ENCODE measurements at regions not wholly inside any gene's neighbourhood (a gene's known extent, or its start where the extent isn't known, plus 50 kb on each side); places are given as distances from the start of the nearest gene placed in this dataset.
"Not testable (repeated sequence)": the region's sequence is repeated elsewhere in the genome, so short reads cannot be mapped to it uniquely, and the experiment has no call there.

DNA sequence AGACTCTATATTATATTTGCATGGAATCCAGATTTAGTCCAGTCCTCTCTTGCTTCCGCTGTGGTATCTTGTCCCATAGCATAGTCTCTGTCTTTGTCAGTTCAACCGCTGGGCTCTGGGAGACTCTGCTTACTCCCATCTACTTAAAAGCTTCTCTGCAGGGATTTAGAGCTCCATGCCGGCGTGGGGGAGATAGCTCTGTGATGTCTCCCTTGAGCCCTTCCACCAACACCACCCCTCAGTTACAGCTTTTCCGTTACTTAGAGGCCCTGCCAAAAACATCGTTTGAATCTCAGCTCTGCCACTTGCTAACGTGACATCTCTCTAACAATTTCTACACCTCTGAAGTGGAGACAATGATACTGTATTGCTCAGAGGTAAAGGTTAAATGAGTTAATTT is 306.1 kb upstream of the ZNF608 start:
- DNase-seq = no peak

DNA sequence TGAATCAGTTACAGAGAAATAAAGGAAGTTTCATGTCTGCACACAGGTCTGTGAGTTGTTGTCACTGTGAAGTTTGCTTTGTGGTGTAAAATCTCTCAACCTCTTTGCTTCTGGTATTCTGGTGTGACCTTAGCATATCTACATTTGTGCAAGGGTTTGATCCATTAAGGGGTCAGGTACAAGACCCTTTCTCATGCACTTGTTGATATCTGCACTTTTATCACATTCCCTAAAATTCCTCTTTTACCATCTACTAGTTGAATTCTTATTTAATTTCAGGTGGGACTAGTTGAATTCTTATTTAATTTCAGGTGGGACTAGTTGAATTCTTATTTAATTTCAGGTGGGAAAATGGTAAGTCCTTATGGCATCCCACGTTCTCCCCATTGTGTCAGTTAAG is 306.7 kb upstream of the ZNF608 start:
- no peak for DNase-seq

DNA sequence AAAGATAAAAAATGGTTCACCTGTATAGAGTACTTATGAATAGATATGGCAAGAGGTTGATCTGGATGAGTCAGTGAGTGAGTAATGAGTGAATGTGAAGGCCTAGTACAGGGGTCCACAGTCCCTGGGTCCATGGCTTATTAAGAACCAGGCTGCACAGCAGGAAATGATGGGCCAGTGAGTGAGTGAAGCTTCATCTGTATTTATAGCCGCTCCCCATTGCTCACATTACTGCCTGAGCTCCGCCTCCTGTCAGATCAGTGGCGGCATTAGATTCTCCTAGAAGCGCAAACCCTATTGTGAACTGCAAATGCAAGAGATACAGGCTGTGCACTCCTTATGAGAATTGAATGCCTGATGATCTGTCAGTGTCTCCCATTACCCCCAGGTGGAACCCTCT is 307.7 kb upstream of the ZNF608 start:
- DNase-seq = no peak

DNA sequence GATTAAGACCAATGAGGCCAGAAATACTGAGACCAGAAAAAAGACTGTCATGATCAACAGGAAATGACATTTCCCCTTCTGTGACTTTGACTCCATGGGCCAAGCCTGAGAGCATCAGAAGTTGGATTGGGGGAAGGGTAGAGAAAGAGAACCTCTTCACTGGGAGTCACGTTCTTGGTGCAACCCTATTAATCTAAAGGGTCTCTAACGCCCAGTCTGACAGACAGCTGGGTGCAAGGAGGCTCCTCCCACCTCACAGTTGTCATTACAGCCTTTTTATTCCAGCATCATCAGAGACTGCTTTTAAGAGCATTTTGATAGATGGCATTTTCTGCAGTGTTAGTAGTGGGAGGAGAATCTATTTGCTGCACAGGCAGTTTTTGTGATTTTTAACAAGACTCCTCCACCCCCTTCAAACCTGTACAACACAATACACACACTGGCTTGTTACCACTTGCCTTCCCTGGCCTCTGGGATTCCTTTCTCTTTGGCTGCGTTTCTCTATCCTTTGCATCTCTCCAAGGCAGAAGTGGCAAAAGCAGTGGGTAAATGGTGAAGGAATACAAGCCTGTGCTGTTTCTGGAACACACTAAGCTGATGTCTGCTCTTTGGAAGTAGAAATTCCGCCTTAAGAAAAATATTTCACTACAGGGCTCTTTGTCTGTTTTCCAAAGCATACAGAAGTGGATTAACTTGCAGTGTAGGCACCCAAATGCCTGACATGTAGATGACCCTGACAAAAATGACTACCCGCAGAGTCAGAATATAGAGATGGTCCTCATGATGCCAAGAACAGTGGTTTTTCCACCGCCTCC is 310.4 kb upstream of the ZNF608 start:
- DNase-seq = no peak

DNA sequence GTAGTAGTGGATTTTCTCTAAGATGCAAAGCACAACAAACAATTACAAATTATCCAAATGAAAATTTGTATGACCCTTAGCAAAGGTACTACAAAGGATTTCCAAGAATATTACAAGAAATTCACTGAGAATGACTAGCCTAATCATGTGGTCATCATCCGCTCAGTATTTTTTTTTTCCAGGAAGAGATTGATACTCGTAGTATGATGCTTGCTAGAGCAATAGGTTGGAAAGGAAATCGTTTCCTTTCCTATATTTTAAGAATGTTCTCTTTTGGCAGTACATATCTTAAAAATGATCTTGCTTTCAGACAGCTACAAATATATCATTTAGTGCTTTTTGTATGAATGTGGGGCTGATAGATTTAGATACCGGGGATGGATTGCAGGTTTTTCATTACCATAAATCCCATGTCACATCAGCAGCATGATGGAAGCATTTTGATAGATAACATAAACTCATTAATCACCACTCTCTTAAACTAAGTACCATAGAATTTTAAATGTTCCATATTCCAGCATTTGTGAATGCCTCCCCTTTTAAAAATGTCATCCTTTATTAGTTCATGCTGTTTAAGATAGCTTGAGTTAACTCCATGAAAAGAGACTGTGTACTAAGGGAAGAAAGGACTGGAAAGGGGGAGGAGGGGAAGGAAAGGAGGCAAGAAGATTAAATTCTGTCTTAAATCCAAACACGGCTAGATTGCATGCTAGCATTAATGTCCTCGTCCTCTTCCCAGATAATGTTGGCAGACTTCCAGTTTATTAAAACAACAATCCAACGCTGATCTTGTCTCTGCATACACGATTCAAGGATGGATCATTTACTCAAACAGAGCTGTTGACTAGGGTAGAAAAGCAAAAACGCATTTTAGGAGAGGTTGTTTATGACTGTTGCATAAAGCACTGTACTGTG is 311.7 kb upstream of the ZNF608 start:
- no peak for DNase-seq

DNA sequence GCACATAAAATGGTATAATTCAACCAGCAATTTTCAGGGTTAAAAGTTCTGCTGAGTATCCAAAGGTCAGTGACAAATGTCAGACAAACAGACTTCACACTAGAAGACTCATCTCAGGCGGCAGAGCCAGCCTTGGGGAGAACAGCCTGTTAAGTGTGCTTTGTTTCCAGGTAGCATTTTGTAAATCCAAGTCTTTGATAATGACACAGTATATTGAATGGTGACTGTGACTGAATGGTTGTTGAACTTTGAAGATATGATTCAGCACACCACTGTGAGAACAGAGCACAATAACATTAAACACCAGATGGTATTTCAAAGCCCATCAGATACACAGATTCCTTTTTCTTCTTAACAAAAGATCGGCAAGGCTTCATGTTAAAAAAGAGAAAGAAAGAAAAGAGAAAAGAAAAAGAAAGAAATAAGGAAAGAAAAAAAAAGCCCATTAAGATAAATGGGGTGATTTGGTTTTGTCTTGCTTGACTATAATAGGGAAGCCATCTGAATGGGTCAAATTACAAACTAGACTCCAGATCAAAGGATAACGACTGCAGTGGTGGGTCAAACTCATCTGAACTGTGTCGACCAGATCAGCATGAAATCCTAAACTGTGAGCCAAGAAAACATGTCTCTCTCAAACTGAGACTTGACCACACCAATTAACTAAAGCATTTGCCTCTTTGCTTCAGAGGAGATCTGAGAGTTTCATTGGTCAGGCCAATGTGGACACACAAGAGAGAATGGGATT is 313.0 kb upstream of the ZNF608 start:
- DNase-seq = no peak

DNA sequence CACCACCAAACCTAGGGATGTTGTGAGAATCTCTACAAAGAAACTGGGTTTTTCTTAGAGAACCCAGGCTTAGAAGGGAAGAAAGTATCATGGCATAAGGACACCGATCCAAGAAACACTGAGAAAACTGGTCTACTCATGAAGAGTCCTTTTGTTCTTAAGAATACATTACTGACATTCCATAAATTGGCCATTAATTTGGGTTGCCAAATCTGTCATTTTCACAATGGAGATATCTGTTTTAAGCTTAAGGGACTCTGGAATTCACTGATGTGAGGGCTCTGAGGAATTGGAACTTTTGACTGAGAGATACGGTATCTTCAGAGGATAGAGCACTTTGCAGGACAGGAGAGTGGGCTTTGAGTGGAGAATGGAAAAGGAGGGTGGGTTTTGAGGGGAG is 315.3 kb upstream of the ZNF608 start:
- no peak for DNase-seq

DNA sequence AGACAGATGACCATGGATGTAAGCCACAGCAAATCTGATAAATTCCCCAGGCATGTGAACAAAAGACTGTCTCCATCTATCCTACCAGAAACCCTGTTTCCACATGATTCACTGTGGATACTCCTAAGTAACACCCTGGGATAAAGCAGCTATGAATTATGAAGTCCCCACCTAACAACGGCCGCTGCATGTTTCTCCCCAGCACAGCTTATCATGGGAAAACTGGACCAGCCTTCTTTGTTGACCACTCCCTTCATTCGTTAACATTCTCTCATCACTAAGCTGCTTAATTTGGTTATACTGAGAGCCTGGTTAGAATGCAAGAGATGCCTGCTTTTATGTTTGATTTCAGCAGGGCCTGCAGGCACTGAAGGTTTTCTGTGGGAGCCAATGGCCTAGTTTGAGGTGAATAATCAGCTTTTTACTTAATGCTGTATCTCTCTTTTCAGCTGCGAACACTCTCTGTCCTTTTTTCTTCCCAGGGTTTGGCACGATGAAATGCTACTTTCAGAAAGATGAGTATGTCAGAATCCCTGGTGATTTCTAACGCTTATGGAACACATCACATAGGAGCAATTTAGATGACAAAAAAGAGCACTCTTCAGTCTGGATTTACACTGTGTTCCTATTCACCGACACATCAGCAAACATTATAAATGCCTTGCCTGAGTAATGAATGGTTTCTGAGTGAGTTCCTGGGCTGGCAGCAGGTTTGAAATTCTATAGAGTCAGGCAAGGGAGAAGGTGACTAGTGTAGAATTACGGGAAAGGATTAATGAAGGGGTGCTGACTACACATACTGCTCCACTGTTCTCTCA is 318.4 kb upstream of the ZNF608 start:
- no peak for DNase-seq

DNA sequence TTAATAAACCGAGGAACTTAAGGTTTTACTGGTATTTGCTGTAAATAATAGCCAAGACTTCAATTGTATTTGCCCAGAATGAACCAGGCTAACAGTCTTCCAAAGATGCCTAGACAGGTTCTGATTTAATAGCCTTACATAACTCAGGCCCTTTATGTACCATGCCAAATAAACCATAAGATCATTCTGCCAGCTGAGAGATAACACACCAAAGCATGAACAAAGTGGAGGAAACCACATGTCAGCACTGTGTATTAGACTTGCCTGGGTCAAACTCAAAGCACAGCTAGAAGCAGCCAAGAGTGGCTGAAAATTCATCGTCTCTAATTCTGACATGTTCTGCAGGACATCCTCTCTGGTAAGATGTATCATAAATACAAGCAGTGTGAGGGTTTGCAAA is 319.3 kb upstream of the ZNF608 start:
- DNase-seq = no peak

DNA sequence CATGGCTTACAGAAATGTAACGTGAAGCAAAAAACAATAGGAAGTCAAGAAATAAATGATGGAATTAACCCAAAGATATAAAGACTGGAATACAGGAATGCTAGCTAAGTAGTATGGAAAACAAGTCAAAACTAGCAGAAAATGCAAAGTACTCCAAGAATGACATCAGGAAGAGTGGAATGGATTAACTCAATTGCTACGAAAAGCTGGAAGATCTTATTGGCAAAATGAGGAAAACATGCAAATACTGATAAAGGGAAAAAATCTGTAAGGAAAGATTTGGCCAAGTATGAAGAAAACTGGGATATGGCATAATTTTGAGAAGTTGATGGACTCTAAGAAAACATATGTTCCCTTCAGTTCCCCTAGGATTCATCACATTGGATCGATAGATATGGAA is 324.5 kb upstream of the ZNF608 start:
- no peak for DNase-seq

DNA sequence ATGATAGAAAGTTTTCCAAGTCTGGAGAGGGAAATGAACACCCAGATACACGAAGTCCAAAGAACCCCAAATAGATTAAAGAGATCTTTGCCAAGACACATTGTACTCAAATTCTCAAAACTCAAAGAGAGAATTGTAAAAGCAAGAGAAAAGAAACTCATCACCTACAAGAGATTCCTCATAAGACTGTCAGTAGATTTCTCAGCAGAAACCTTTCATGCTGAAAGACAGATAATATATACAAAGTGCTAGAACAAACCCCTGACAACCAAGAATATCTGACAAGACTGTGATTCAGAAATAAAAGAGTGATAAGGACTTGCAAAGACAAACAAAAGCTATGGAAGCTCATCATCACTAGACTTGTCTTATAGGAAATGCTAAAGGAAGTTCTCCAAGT is 326.7 kb upstream of the ZNF608 start:
- no peak for DNase-seq

DNA sequence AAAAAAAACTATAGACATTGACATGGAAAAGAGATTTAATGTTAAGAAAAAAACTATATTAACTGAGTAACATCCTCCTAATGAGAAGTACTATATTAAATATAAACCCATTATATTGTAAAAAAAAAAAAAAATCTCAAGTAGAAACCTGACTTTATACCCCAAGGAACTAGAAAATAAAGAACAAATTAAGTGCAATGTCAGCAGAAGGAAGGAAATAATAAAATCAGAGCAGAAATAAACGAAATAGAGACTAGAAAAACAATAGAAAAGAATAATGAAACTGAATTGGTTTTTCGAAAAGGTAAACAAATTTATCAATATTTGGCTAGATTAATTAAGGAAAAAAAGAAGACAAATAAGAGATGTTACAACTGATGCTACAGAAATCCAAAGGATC is 329.1 kb upstream of the ZNF608 start:
- DNase-seq = no peak

DNA sequence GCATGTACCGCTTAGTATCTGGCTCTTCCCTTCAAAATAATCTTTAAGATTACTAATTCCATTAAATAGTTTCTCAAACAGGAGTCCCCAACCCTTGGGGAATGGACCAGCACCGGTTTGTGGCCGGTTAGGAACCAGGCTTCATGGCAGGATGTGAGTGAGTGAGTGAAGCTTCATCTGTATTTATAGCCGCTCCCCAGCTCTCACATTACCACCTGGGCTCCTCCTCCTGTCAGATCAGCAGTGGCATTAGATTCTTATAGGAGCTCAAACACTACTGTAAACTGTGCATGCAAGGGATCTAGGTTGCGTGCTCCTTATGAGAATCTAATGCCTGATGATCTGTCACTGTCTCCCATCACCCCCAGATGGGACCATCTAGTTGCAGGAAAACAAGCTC is 332.6 kb upstream of the ZNF608 start:
- DNase-seq = not testable (repeated sequence)

DNA sequence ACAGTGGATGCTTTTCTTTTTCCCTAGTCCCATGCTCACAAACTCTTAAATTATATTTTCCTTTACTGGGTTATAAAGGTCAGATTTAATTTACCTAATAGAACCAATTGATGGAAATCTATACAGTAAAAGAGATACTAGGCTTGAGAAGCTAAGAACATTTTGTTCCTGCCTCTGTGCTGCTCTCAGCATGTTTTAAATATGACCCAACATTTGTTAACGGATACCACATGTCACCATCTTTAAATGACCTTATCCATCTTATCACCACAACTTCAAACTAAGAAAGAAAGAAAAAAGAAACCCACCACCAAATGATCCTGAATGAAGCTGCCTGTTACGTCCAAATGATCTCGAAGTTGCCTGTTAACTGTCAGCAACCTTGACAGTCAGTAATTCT is 334.7 kb upstream of the ZNF608 start:
- no peak for DNase-seq

DNA sequence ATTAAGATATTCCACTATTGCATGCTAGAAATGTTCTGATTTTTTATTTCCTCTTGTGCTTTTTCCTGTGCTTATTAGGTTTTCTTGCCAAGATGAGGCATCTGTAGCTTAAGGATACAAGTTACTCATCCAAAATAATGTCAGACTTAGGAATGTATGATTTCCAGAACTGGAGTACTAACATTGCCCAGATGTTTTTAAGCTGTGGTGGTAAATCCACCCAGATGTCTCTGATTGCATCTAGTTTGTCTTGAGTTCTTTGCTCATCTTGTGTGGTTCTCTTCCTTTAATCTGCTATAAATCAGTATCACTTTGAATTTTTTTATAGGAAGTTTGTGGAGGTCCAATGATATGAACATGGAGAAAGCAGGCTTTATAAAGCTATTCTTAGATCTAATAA is 337.5 kb upstream of the ZNF608 start:
- DNase-seq = no peak

DNA sequence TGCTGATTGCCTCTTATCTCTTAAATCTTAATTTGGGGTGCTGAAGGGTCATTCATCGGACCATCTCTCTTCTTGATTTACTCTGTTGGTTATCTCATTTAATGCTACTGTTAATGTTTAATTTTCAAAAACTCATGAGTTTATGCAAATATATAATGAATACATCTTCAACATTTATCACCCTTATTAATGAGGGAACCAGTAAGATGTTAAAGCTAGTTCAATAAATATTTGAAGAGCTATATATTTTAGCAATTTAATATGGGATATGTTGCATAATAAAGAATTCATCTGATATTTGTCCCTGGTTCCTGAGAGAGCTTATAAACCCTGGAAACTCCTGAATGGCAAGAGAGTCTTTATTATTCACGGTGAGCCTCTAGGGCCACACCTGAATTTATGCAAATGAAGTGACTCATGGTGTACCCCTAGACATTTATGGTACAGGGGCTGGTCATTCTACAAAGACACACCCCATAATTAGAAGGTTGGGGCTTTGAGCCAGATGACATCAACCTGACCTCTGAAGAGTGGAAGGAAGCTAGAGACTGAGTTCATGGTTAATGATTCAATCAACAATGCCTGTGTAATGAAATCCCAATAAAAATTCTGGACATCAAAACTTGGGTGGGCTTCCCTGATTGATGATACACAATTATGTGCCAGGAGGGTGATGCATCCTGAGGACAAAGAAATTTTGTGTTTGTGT is 339.5 kb upstream of the ZNF608 start:
- no peak for DNase-seq

DNA sequence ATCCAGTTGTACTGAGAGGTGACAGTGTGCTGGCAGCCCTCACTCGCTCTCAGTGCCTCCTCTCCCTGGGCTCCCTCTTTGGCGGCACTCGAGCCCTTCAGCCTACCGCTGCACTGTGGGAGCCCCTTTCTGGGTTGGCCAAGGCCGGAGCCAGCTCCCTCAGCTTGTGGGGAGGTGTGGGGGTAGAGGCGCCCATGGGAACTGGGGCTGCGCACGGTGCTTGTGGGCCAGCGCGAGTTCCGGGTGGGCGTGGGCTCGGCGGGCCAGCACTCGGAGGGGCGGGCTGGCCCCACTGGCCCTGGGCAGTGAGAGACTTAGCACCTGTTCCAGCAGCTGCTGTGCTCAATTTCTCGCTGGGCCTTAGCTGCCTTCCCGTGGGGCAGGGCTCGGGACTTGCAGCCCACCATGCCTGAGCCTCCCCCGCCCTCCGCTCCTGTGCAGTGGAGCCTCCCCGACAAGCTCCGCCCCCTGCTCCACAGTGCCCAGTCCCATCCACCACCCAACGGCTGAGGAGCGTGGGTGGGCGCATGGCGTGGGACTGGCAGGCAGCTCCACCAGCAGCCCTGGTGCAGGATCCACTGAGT is 342.2 kb upstream of the ZNF608 start:
- no peak for DNase-seq

DNA sequence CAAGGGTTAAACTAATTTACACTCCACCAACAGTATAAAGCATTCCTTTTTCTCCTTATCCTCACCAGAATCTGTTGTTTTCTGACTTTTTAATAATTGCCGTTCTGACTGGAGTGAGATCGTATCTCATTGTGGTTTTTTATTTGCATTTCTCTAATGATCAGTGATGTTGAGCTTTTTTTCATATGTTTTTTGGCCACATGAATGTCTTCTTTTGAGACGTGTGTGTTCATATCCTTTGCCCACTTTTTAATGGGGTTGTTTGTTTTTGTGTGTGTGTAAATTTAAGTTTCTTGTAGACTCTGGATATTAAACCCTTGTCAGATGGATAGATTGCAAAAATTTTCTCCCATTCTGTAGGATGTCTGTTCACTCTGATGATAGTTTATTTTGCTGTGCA is 345.7 kb upstream of the ZNF608 start:
- not testable (repeated sequence) for DNase-seq

DNA sequence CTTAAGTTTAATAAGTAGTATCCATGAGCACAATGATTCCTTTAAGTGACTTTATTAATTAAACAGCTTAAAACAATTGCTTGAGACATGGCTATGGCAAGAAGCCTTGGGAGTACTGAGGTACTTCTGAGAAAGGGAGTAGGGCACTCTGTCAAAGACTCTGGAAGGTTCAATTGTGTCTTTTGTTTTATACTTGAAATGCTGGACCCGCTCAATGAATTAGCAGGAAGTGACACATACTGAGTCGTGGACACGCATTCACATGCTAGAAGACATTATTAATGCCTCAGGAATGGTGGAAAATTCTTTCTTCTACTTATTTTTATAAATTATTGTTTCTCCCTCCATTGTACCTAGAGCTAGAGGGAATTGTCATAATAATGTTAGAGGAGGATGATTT is 347.3 kb upstream of the ZNF608 start:
- no peak for DNase-seq

DNA sequence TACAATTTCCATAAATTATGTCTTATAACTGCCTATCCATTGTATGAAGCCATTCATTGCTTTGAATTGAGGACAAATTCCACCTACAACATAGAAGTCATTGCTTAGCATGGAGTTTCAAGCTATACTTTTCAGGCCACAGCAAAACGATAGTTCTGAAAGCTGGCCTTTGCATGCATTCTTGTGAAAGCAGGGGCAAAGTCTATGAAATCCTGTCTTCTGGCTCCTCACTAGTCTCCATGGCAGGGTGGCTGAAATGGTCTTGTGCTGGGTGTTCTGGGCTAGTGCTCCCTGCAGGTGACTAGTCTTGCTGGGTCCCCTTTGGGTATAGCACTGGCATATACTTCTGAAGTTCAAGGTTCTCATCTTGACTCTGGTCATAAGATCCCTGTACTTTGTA is 353.9 kb upstream of the ZNF608 start:
- DNase-seq = no peak

DNA sequence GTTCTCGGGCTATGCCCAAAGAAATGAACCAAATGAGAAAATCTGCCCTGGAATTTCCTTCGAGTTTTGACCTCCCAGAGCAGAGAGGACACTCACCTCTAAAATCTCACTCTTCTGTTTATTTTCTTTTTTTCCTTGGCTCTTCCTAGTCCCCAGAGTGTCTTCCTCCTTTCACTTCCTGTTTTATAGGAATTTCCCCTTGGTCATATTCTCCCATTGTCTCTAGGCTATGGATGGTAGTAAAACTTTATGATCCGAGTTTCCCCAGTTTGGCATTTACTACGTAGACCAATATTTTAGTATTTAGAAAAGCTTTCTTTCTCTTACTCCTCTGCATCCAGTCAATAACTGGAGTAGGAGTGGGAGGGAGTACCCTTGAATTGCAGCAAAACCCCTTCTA is 354.5 kb upstream of the ZNF608 start:
- no peak for DNase-seq

DNA sequence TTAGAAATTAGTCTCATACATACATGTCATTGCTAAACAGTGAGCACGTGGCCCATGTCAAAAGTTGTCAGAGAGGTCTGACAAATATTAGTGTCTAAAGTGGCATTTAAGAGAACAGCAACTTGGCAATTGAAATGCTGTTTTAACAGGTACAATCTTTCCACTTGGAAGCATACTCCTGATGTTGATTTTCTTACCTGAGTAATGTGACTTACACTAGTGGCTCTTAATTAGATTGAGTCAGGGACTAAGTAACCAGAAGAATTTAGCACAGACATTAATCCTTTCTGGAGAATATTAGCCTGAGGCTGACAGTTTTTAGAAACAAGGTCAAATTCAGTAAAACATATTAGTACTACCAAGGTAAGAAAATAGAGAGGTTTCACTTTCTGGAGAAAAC is 357.0 kb upstream of the ZNF608 start:
- no peak for DNase-seq
